MM.1S (cell line): ENCODE measurements at regions not wholly inside any gene's neighbourhood (a gene's known extent, or its start where the extent isn't known, plus 50 kb on each side); places are given as distances from the start of the nearest gene placed in this dataset.

ENCODE experiments used
- DNase-seq: peaks from one replicate; pipeline ENCODE4 v3.0.0-alpha.2; 2015
- H2AFZ ChIP-seq: fragments of 300-600 bp; sonication (generic); 2 replicates; pipeline ENCODE4 v1.6.0; 2016; ENCODE audit warnings: antibody characterized with exemption, low read length
- H3F3A ChIP-seq: fragments of 300-600 bp; sonication (generic); 2 replicates; pipeline ENCODE4 v1.6.1; 2016; ENCODE audit warnings: mild to moderate bottlenecking, antibody characterized with exemption, low read length, moderate library complexity, mixed read lengths; ENCODE audit not compliant: insufficient read depth
- H3K27ac ChIP-seq: fragments of 300-600 bp; sonication (generic); 2 replicates; pipeline ENCODE4 v1.5.1; 2016; ENCODE audit warnings: mild to moderate bottlenecking, low read length
- H3K27me3 ChIP-seq: fragments of 300-600 bp; sonication (generic); replicated peaks from 2 replicates; pipeline ENCODE4 v1.6.0; 2016; ENCODE audit warnings: low read length; ENCODE audit not compliant: insufficient read depth
- H3K36me3 ChIP-seq: fragments of 300-600 bp; sonication (generic); replicated peaks from 2 replicates; pipeline ENCODE4 v1.6.1; 2016; ENCODE audit warnings: mild to moderate bottlenecking, low read length, mixed read lengths; ENCODE audit not compliant: insufficient read depth
- H3K4me1 ChIP-seq: fragments of 300-600 bp; sonication (generic); 2 replicates; pipeline ENCODE4 v1.6.1; 2016; ENCODE audit warnings: low read length, mixed read lengths
- H3K4me2 ChIP-seq: fragments of 300-600 bp; sonication (generic); 2 replicates; pipeline ENCODE4 v1.6.0; 2016; ENCODE audit warnings: low read depth, low read length
- H3K4me3 ChIP-seq: fragments of 300-600 bp; sonication (generic); 2 replicates; pipeline ENCODE4 v1.5.1; 2016; ENCODE audit warnings: low read length, mixed read lengths
- H3K79me2 ChIP-seq: fragments of 300-600 bp; sonication (generic); 2 replicates; pipeline ENCODE4 v1.6.1; 2016; ENCODE audit warnings: mixed run types, low read length, mixed read lengths
- H3K9ac ChIP-seq: fragments of 300-600 bp; sonication (generic); 2 replicates; pipeline ENCODE4 v1.6.1; 2016; ENCODE audit warnings: low read length, mixed read lengths
- H3K9me2 ChIP-seq: fragments of 300-600 bp; sonication (generic); replicated peaks from 2 replicates; pipeline ENCODE4 v1.6.1; 2016; ENCODE audit warnings: mild to moderate bottlenecking, low read length, mixed read lengths; ENCODE audit not compliant: insufficient read depth
- H3K9me3 ChIP-seq: fragments of 300-600 bp; sonication (generic); replicated peaks from 2 replicates; pipeline ENCODE4 v1.6.1; 2016; ENCODE audit warnings: mild to moderate bottlenecking, low read length, mixed read lengths; ENCODE audit not compliant: insufficient read depth
- H4K20me1 ChIP-seq: fragments of 300-600 bp; sonication (generic); 2 replicates; pipeline ENCODE4 v1.6.1; 2016; ENCODE audit warnings: mild to moderate bottlenecking, low read length, moderate library complexity, mixed read lengths; ENCODE audit not compliant: insufficient read depth
- EZH2 ChIP-seq: fragments of 300-600 bp; sonication (generic); optimal IDR thresholded peaks from 2 replicates; pipeline ENCODE3; 2017; ENCODE audit warnings: low read depth, mild to moderate bottlenecking, antibody characterized with exemption, low read length, mixed read lengths
- EZH2phosphoT487 ChIP-seq: fragments of 300-600 bp; sonication (generic); IDR thresholded peaks from 2 replicates; pipeline ENCODE4 v1.6.1; 2018; ENCODE audit warnings: antibody characterized with exemption, low read length
- TF ChIP-seq, protein P1 (sequence below): fragments of 300-600 bp; sonication (generic); IDR thresholded peaks from 2 replicates; pipeline ENCODE4 v1.5.1; 2016; ENCODE audit warnings: antibody characterized with exemption, low read length, mixed read lengths

- H3K9me2 ChIP-seq, result no peaks in the 10 kb centered on the region
- no peak overlapping the region for H3K4me2 ChIP-seq
- no peak overlapping the region for H3K9ac ChIP-seq
- H3F3A ChIP-seq, result no peaks in the 10 kb centered on the region
- H3K27ac ChIP-seq, result no peak overlapping the region
- H2AFZ ChIP-seq, result no peak overlapping the region
- no peaks in the 10 kb centered on the region for H3K36me3 ChIP-seq
- H3K4me3 ChIP-seq, result no peak overlapping the region
- no peaks in the 10 kb centered on the region for H3K4me1 ChIP-seq
- H3K27me3 ChIP-seq, result no peaks in the 10 kb centered on the region
- no peaks in the 10 kb centered on the region for H3K79me2 ChIP-seq
- DNase-seq, result no peak
- no peaks in the 10 kb centered on the region for H4K20me1 ChIP-seq
- no peak for TF ChIP-seq EZH2
- TF ChIP-seq, protein P1, sequence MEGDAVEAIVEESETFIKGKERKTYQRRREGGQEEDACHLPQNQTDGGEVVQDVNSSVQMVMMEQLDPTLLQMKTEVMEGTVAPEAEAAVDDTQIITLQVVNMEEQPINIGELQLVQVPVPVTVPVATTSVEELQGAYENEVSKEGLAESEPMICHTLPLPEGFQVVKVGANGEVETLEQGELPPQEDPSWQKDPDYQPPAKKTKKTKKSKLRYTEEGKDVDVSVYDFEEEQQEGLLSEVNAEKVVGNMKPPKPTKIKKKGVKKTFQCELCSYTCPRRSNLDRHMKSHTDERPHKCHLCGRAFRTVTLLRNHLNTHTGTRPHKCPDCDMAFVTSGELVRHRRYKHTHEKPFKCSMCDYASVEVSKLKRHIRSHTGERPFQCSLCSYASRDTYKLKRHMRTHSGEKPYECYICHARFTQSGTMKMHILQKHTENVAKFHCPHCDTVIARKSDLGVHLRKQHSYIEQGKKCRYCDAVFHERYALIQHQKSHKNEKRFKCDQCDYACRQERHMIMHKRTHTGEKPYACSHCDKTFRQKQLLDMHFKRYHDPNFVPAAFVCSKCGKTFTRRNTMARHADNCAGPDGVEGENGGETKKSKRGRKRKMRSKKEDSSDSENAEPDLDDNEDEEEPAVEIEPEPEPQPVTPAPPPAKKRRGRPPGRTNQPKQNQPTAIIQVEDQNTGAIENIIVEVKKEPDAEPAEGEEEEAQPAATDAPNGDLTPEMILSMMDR, result no peak
- TF ChIP-seq EZH2phosphoT487, result no peak
- no peaks in the 10 kb centered on the region for H3K9me3 ChIP-seq
Measured at GRCh38 chr11:109012991-109013390, 348.1 kb downstream of the DDX10 start.

GRCh38 chr11:109015283-109015682, 350.4 kb downstream of the DDX10 start:
- Histone ChIP-seq H3F3A (no peaks in the 10 kb centered on the region), H2AFZ (no peak overlapping the region), H3K27me3 (no peaks in the 10 kb centered on the region), H3K9me2 (no peaks in the 10 kb centered on the region), H3K79me2 (no peaks in the 10 kb centered on the region), H3K4me3 (no peak overlapping the region), H3K4me2 (no peak overlapping the region), H3K36me3 (no peaks in the 10 kb centered on the region), H3K27ac (no peak overlapping the region), H3K9ac (no peak overlapping the region), H3K9me3 (no peaks in the 10 kb centered on the region), H4K20me1 (no peaks in the 10 kb centered on the region), H3K4me1 (no peaks in the 10 kb centered on the region)
- DNase-seq, result no peak
- TF ChIP-seq EZH2phosphoT487, result no peak
- TF ChIP-seq, protein P1, result no peak

- H3K4me1 ChIP-seq, result no peaks in the 10 kb centered on the region
- TF ChIP-seq EZH2phosphoT487 (no peak), EZH2 (no peak)
- TF ChIP-seq, protein P1, result no peak
- no peaks in the 10 kb centered on the region for H3K36me3 ChIP-seq
- no peaks in the 10 kb centered on the region for H3F3A ChIP-seq
- H3K4me3 ChIP-seq, result no peak overlapping the region
- H3K9me3 ChIP-seq, result no peaks in the 10 kb centered on the region
- no peaks in the 10 kb centered on the region for H3K79me2 ChIP-seq
- no peaks in the 10 kb centered on the region for H3K27me3 ChIP-seq
- DNase-seq, result no peak
- no peak overlapping the region for H3K27ac ChIP-seq
- no peaks in the 10 kb centered on the region for H4K20me1 ChIP-seq
- H3K9me2 ChIP-seq, result no peaks in the 10 kb centered on the region
- no peak overlapping the region for H3K9ac ChIP-seq
- no peak overlapping the region for H2AFZ ChIP-seq
- no peak overlapping the region for H3K4me2 ChIP-seq
Measured at GRCh38 chr11:109016724-109017123, 351.9 kb downstream of the DDX10 start.

GRCh38 chr11:109017489-109017888, 352.6 kb downstream of the DDX10 start:
- Histone ChIP-seq H2AFZ (no peak overlapping the region), H3K9me3 (no peaks in the 10 kb centered on the region), H3K4me1 (no peaks in the 10 kb centered on the region), H3K4me3 (no peak overlapping the region), H3K27me3 (no peaks in the 10 kb centered on the region), H3K27ac (no peak overlapping the region), H3K79me2 (no peaks in the 10 kb centered on the region), H3F3A (no peaks in the 10 kb centered on the region), H3K36me3 (no peaks in the 10 kb centered on the region), H3K4me2 (no peak overlapping the region), H3K9ac (no peak overlapping the region), H3K9me2 (no peaks in the 10 kb centered on the region), H4K20me1 (no peaks in the 10 kb centered on the region)
- TF ChIP-seq EZH2, result no peak
- TF ChIP-seq, protein P1, result no peak
- no peak for TF ChIP-seq EZH2phosphoT487
- no peak for DNase-seq
